CD8-positive, alpha-beta memory T cell (primary cell): ENCODE measurements at regions not wholly inside any gene's neighbourhood (a gene's known extent, or its start where the extent isn't known, plus 50 kb on each side); places are given as distances from the start of the nearest gene placed in this dataset.

Experiments used
- CTCF ChIA-PET: fragments of 350-600 bp; sonication (Branson Sonifier 250); formaldehyde crosslinking; loops from one replicate; lab custom pipeline; 2021; ENCODE audit warnings: antibody characterized with exemption; lab: Charles Lee
- POLR2A ChIA-PET: fragments of 350-600 bp; sonication (Branson Sonifier 250); formaldehyde crosslinking; loops from one replicate; lab custom pipeline; 2021; ENCODE audit warnings: antibody characterized with exemption; lab: Charles Lee
- DNase-seq, 5 donors: peaks; one replicate each; pipeline versions ENCODE4 v3.0.0 to v3.0.0-alpha.2; 2020 to 2022; ENCODE audit warnings: mixed read lengths in 1 of 5
- H3K27ac ChIP-seq: one replicate; pipeline ENCODE4 v1.7.0; 2013; ENCODE audit warnings: low read depth, mild to moderate bottlenecking, low read length, moderate library complexity
- H3K27me3 ChIP-seq: 2 replicates; pipeline ENCODE4 v1.7.0; 2013; ENCODE audit warnings: low read length, mild to moderate bottlenecking; ENCODE audit not compliant: insufficient read depth, poor library complexity, severe bottlenecking
- H3K36me3 ChIP-seq: 2 replicates; pipeline ENCODE4 v1.7.0; 2013; ENCODE audit warnings: mild to moderate bottlenecking, low read length, moderate library complexity; ENCODE audit not compliant: insufficient read depth
- H3K4me1 ChIP-seq: 2 replicates; pipeline ENCODE4 v1.7.0; 2013; ENCODE audit warnings: mild to moderate bottlenecking, low read length, moderate library complexity; ENCODE audit not compliant: insufficient read depth
- H3K4me3 ChIP-seq: 2 replicates; pipeline ENCODE4 v1.7.0; 2013; ENCODE audit warnings: mild to moderate bottlenecking, low read length
- H3K9me3 ChIP-seq: 2 replicates; pipeline ENCODE4 v1.7.0; 2013; ENCODE audit warnings: mild to moderate bottlenecking, low read length
- H3K27ac Mint-ChIP-seq, 8 donors: one replicate each; pipeline ENCODE4 v1.8.0; 2020 to 2021; ENCODE audit warnings: mixed read lengths in 8 of 8, mild to moderate bottlenecking in 6 of 8, inconsistent platforms in 3 of 8, moderate library complexity in 3 of 8
- H3K27me3 Mint-ChIP-seq, 2 donors: one replicate each; pipeline ENCODE4 v1.8.0; 2020 to 2021; ENCODE audit warnings: mixed read lengths in 2 of 2, mild to moderate bottlenecking in 1 of 2, moderate library complexity in 1 of 2
- H3K36me3 Mint-ChIP-seq, 3 donors: one replicate each; pipeline ENCODE4 v1.8.0; 2020 to 2021; ENCODE audit warnings: mixed read lengths in 3 of 3, inconsistent platforms in 1 of 3, mild to moderate bottlenecking in 1 of 3
- H3K4me1 Mint-ChIP-seq, 3 donors: one replicate each; pipeline ENCODE4 v1.8.0; 2020 to 2021; ENCODE audit warnings: mixed read lengths in 3 of 3, inconsistent platforms in 1 of 3, mild to moderate bottlenecking in 1 of 3
- H3K4me3 Mint-ChIP-seq, 7 donors: one replicate each; pipeline ENCODE4 v1.8.0; 2020 to 2021; ENCODE audit warnings: mixed read lengths in 7 of 7, mild to moderate bottlenecking in 6 of 7, moderate library complexity in 4 of 7, inconsistent platforms in 2 of 7
- H3K9me3 Mint-ChIP-seq, 5 donors: one replicate each; pipeline ENCODE4 v1.8.0; 2020 to 2022; ENCODE audit warnings: mixed read lengths in 5 of 5, mild to moderate bottlenecking in 3 of 5, moderate library complexity in 2 of 5, inconsistent platforms in 1 of 5

DNA sequence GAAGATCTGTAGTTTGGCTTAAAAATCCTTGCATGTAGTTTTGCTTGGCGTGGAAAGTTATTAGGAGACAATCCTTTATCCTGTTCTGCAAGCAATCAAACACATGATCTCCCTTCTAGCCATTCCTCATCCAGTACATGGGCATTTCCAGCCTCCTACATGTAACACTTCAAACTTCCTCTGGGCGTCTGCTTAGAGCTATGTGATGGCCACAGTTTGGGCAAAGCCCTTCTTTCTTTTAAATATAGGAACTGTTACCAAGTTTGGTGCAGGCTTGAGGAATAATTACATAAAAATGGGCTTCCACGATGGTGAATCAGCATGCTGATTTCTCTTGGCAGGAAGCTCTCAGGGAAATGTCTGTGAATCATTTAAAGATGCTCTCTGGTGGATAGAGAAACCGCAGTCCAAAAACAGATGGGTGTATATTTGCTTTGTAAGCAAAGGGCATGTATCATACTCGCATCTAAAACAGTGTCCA lies 176.9 kb upstream of the FMN2 start:
- H3K36me3 Mint-ChIP-seq: no peaks in the 10 kb centered on the region
- CTCF ChIA-PET: no interaction called here
- POLR2A ChIA-PET: no interaction called here
- H3K4me1 Mint-ChIP-seq: no peaks in the 10 kb centered on the region
- peaks cover 0 to 8% of the 10 kb centered on the region in 2 donors for H3K27me3 Mint-ChIP-seq
- H3K9me3 Mint-ChIP-seq: no peaks in the 10 kb centered on the region
- Histone ChIP-seq H3K27me3 (no peaks in the 10 kb centered on the region), H3K36me3 (no peaks in the 10 kb centered on the region), H3K4me3 (no peak overlapping the region), H3K4me1 (no peaks in the 10 kb centered on the region), H3K9me3 (no peaks in the 10 kb centered on the region), H3K27ac (no peak overlapping the region)
- no peak for DNase-seq
- no peak overlapping the region for H3K4me3 Mint-ChIP-seq
- peak overlapping the region in 1 of 8 donors; percentile 9 for H3K27ac Mint-ChIP-seq

DNA sequence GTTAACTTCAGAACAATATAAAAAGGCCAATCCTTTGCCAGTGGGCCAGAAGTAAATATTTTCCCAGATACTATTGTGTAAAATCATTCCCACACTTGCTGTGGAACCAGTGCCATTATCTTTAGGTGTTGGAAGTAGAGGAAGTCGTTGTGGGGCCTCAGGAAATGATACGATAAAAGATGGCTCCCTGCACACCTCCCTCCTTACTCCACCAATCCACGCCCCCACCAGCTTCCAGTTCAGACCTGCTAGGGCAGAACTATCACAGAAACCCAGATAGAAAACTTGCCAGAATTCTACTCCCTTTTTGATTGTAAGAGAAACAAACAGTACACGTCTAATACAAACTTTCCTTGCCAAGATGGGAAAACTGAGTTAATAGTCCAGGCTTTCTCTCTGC lies 173.0 kb upstream of the FMN2 start:
- H3K4me3 Mint-ChIP-seq: no peak overlapping the region
- CTCF ChIA-PET: no interaction called here
- H3K36me3 Mint-ChIP-seq: no peaks in the 10 kb centered on the region
- DNase-seq: no peak
- Histone ChIP-seq H3K4me3 (no peak overlapping the region), H3K36me3 (no peaks in the 10 kb centered on the region), H3K4me1 (no peaks in the 10 kb centered on the region), H3K9me3 (no peaks in the 10 kb centered on the region), H3K27ac (no peak overlapping the region), H3K27me3 (no peaks in the 10 kb centered on the region)
- H3K4me1 Mint-ChIP-seq: no peaks in the 10 kb centered on the region
- H3K27ac Mint-ChIP-seq: no peak overlapping the region
- H3K9me3 Mint-ChIP-seq: no peaks in the 10 kb centered on the region
- H3K27me3 Mint-ChIP-seq: peaks cover 2 to 4% of the 10 kb centered on the region in 2 donors
- POLR2A ChIA-PET: no interaction called here

DNA sequence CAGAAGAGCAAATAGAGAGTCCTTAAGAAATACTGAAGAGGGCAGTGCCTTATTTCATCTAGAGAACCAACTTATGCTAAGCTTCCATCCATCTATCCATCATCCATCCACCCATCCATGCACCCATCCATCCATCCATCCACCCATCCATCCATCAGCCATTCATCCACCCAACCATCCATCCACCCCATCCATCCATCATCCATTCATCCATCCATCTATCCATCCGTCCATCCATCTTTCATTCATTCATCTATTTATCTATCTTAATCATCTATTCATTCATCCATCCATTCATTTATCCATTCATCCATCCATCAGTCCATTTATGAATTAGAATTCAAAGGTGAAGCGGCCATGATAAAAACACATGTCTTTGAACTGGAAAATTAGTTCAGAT lies 171.5 kb upstream of the FMN2 start:
- Mint-ChIP-seq H3K9me3 (no peaks in the 10 kb centered on the region), H3K4me3 (no peak overlapping the region), H3K36me3 (no peaks in the 10 kb centered on the region), H3K4me1 (no peaks in the 10 kb centered on the region), H3K27ac (no peak overlapping the region), H3K27me3 (peaks cover 2 to 4% of the 10 kb centered on the region in 2 donors)
- POLR2A ChIA-PET: no interaction called here
- no peak overlapping the region for H3K4me3 ChIP-seq
- no peaks in the 10 kb centered on the region for H3K27me3 ChIP-seq
- H3K36me3 ChIP-seq: no peaks in the 10 kb centered on the region
- no peaks in the 10 kb centered on the region for H3K4me1 ChIP-seq
- H3K9me3 ChIP-seq: no peaks in the 10 kb centered on the region
- DNase-seq: no peak
- no peak overlapping the region for H3K27ac ChIP-seq
- CTCF ChIA-PET: no interaction called here

DNA sequence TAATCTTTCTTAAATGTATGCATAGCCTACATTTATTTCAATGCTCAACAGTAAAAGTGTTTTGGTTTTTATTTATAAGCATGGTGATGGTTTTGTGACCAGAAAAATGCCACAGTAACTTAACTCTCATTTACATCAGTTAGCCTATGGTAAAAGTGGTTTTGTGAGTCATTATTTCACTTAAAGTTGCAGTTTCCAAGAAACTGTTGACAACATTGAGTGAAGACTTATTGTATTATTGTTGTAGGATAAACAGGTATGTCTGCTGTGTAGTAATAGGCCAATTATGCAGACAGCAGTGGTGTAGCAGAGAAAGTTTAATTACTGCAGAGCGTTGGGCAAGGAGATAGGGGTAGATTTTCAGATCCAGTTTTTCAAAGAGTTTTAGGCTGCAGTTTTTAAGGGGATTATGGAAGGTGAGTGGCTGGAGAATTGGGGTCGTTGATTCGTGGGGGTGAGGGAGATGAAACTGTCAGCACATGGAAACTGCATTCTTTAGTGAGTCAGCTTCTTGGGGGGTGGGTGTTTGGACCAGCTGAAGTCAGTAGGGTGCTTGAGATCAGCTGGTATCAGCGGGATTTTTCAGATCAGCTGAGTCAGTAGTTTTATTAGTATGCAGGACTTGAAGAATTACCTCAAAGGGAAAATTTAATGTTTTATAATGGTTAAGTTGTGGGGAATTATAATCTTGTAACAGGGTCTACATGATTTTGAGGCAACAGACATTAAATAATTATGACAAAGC lies 168.7 kb upstream of the FMN2 start:
- H3K27ac Mint-ChIP-seq: no peak overlapping the region
- Histone ChIP-seq H3K4me3 (no peak overlapping the region), H3K27me3 (no peaks in the 10 kb centered on the region), H3K27ac (no peak overlapping the region), H3K4me1 (no peaks in the 10 kb centered on the region), H3K36me3 (no peaks in the 10 kb centered on the region), H3K9me3 (no peaks in the 10 kb centered on the region)
- POLR2A ChIA-PET: no interaction called here
- H3K27me3 Mint-ChIP-seq: peaks cover 2 to 4% of the 10 kb centered on the region in 2 donors
- DNase-seq: no peak
- no peaks in the 10 kb centered on the region for H3K36me3 Mint-ChIP-seq
- no peaks in the 10 kb centered on the region for H3K4me1 Mint-ChIP-seq
- CTCF ChIA-PET: no interaction called here
- H3K9me3 Mint-ChIP-seq: no peaks in the 10 kb centered on the region
- H3K4me3 Mint-ChIP-seq: no peak overlapping the region

DNA sequence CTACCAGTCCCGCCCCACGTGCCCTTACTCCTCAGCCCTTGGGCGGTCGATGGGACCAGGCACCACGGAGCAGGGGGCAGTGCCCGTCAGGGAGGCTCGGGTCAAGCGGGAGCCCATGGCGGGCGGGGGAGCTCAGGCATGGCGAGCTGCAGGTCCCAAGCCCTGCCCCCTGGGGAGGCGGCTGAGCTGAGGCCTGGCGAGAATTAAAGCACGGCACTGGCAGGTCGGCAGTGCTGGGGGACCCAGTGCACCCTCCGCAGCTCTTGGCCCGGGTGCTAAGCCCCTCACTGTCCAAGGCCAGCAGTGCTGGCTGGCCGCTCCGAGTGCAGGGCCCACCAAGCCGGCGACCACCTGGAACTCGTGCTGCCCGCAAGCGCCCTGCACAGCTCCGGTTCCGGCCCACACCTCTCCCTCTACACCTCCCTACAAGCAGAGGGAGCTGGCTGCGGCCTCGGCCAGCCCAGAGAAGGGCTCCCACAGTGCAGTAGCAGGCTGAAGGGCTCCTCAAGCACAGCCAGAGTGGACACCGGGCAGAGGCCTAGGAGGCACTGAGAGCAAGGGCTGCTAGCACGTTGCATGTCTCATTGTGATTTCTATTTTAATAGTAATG lies 166.8 kb upstream of the FMN2 start:
- no peak overlapping the region for H3K27ac Mint-ChIP-seq
- no peaks in the 10 kb centered on the region for H3K9me3 Mint-ChIP-seq
- no peaks in the 10 kb centered on the region for H3K4me1 Mint-ChIP-seq
- Histone ChIP-seq H3K27me3 (no peaks in the 10 kb centered on the region), H3K27ac (no peak overlapping the region), H3K4me1 (no peaks in the 10 kb centered on the region), H3K4me3 (no peak overlapping the region), H3K9me3 (no peaks in the 10 kb centered on the region), H3K36me3 (no peaks in the 10 kb centered on the region)
- H3K27me3 Mint-ChIP-seq: peaks cover 0 to 2% of the 10 kb centered on the region in 2 donors
- no peak overlapping the region for H3K4me3 Mint-ChIP-seq
- H3K36me3 Mint-ChIP-seq: no peaks in the 10 kb centered on the region
- POLR2A ChIA-PET: no interaction called here
- CTCF ChIA-PET: no interaction called here
- DNase-seq: no peak

DNA sequence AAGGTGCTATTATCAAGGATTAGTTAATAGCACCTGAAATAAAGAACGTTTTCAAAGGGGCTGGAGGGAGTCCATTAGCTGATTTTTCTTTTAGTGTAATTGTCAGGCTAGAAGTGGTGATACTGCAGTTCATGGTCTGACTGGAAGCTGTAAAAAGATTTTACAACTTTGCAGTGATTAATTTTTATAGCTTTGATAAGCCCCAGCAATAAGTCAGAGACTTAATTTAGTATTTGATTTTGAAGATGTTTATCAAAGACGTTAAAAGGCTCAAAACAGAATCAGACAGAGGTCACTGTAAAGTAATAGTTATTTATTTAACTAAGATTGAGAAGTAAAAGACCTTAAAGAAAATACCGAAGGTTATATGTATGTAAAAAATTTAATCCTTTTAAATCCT lies 165.5 kb upstream of the FMN2 start:
- H3K4me3 Mint-ChIP-seq: no peak overlapping the region

DNA sequence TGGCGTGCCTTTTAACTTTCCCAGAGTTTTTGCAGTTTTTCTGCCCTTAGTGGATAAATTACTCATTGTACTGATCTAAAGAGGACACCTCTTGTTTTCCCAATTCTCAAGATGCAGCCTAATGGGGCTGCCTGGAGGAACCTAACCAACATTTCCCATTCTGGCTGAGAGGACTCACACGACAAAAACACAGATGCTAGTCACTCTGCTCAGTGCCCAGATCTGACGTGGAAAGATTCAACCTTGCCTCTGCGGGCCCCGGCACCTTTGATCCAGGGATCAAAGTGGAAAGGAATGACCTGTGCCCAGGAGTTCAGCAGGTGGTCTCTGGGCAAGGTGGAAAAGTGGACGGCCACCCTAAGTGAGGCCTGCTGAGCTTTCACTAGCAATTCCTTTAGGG lies 162.4 kb upstream of the FMN2 start:
- Mint-ChIP-seq H3K4me3 (no peak overlapping the region), H3K9me3 (no peaks in the 10 kb centered on the region), H3K36me3 (no peaks in the 10 kb centered on the region), H3K4me1 (no peaks in the 10 kb centered on the region), H3K27ac (no peak overlapping the region), H3K27me3 (peaks cover 0 to 7% of the 10 kb centered on the region in 2 donors)
- H3K4me1 ChIP-seq: no peaks in the 10 kb centered on the region
- ChIA-PET POLR2A (no interaction called here), CTCF (no interaction called here)
- no peaks in the 10 kb centered on the region for H3K9me3 ChIP-seq
- no peak overlapping the region for H3K4me3 ChIP-seq
- DNase-seq: no peak
- H3K36me3 ChIP-seq: no peaks in the 10 kb centered on the region
- H3K27me3 ChIP-seq: no peaks in the 10 kb centered on the region
- H3K27ac ChIP-seq: no peak overlapping the region

More for the DNA sequence above, 165.5 kb upstream of the FMN2 start:
- DNase-seq: no peak
- Mint-ChIP-seq H3K9me3 (no peaks in the 10 kb centered on the region), H3K27ac (no peak overlapping the region), H3K4me1 (no peaks in the 10 kb centered on the region), H3K27me3 (peaks cover 2 to 3% of the 10 kb centered on the region in 2 donors), H3K36me3 (no peaks in the 10 kb centered on the region)
- Histone ChIP-seq H3K36me3 (no peaks in the 10 kb centered on the region), H3K27ac (no peak overlapping the region), H3K27me3 (no peaks in the 10 kb centered on the region), H3K4me1 (no peaks in the 10 kb centered on the region), H3K9me3 (no peaks in the 10 kb centered on the region), H3K4me3 (no peak overlapping the region)
- ChIA-PET POLR2A (no interaction called here), CTCF (no interaction called here)

DNA sequence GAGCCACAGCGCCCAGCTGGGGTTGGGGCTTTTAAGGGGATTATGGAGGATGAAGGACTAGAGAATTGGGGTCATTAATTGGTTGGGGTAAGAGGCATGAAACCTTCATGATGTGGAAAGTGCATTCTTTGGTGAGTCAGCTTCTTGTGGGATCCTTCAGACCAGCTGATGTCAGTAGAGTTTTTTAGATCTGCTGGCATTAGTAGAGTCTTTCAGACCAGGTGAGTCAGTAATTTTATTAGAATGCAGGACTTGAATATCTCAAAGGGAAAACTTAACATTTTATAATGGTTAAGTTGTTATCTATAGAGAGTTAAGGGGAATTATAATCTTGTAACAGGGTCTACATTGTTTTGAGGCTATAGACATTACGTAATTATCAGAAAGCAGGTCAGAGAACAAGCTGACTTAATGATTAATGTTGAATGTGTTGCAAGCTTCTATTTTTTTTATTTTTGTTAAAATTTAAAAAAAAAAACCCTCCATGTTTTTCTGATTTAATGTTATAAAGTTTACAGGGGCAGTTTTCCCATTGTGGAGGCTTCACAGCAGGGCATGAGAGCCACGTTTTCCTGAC lies 160.9 kb upstream of the FMN2 start:
- Mint-ChIP-seq H3K27ac (no peak overlapping the region), H3K36me3 (no peaks in the 10 kb centered on the region), H3K9me3 (no peaks in the 10 kb centered on the region), H3K4me1 (no peaks in the 10 kb centered on the region), H3K27me3 (peaks cover 0 to 7% of the 10 kb centered on the region in 2 donors), H3K4me3 (no peak overlapping the region)
- H3K36me3 ChIP-seq: no peaks in the 10 kb centered on the region
- no peaks in the 10 kb centered on the region for H3K27me3 ChIP-seq
- DNase-seq: no peak
- H3K27ac ChIP-seq: no peak overlapping the region
- POLR2A ChIA-PET: no interaction called here
- no peaks in the 10 kb centered on the region for H3K9me3 ChIP-seq
- no peaks in the 10 kb centered on the region for H3K4me1 ChIP-seq
- CTCF ChIA-PET: no interaction called here
- no peak overlapping the region for H3K4me3 ChIP-seq
